Uterus (tissue), 3 donors: ENCODE measurements at regions not wholly inside any gene's neighbourhood (a gene's known extent, or its start where the extent isn't known, plus 50 kb on each side); places are given as distances from the start of the nearest gene placed in this dataset.
"Not testable (repeated sequence)": the region's sequence is repeated elsewhere in the genome, so short reads cannot be mapped to it uniquely, and the experiment has no call there.

Experiments used
- DNase-seq, 2 donors: peaks; one replicate each; pipeline ENCODE4 v3.0.0-alpha.2; 2019 to 2020
- H3K27ac ChIP-seq, 2 donors: fragments of 200-600 bp; sonication (generic); 1 replicate in 1 of 2; 2 replicates in 1 of 2; pipeline ENCODE4 v1.5.1; 2016 to 2018
- H3K27me3 ChIP-seq, 2 donors: fragments of 200-600 bp; sonication (generic); one replicate each; pipeline ENCODE4 v1.5.1; 2018 to 2019; ENCODE audit warnings: control low read depth in 1 of 2
- H3K36me3 ChIP-seq, 2 donors: fragments of 200-600 bp; sonication (generic); one replicate each; pipeline ENCODE4 v1.5.1; 2019; ENCODE audit warnings: control low read depth in 1 of 2
- H3K4me1 ChIP-seq, 2 donors: fragments of 200-600 bp; sonication (generic); one replicate each; pipeline ENCODE4 v1.5.1; 2018 to 2019; ENCODE audit warnings: control low read depth in 1 of 2
- H3K4me3 ChIP-seq, 2 donors: fragments of 200-600 bp; sonication (generic); 1 replicate in 1 of 2; 2 replicates in 1 of 2; pipeline ENCODE4 v1.5.1; 2018 to 2019; ENCODE audit warnings: mild to moderate bottlenecking in 1 of 2
- H3K9me3 ChIP-seq, 2 donors: fragments of 200-600 bp; sonication (generic); one replicate each; pipeline ENCODE4 v1.5.1; 2019; ENCODE audit warnings: control low read depth in 1 of 2
- CTCF ChIP-seq, 4 experiments: fragments of 200-600 bp in 2 of 4; fragments of 450-650 bp in 2 of 4; sonication (generic) in 2 of 4; IDR thresholded peaks; one replicate each; pipeline ENCODE4 v1.5.1; 2016 to 2019; ENCODE audit warnings: antibody characterized with exemption in 4 of 4, mild to moderate bottlenecking in 2 of 4, moderate library complexity in 1 of 4
- POLR2A ChIP-seq, 2 donors: fragments of 450-650 bp; IDR thresholded peaks; one replicate each; pipeline ENCODE4 v1.6.1; 2016; ENCODE audit warnings: antibody characterized with exemption in 2 of 2, mild to moderate bottlenecking in 1 of 2, moderate library complexity in 1 of 2
- intact Hi-C: fragments of 100-400 bp; cut with DNase I; formaldehyde crosslinking; loops from one replicate; pipeline ENCODE4 v1.15.1; 2023; ENCODE audit warnings: low total_unique reads
- donor health status: DM: yes; HTN: yes; CAD: no.

DNA sequence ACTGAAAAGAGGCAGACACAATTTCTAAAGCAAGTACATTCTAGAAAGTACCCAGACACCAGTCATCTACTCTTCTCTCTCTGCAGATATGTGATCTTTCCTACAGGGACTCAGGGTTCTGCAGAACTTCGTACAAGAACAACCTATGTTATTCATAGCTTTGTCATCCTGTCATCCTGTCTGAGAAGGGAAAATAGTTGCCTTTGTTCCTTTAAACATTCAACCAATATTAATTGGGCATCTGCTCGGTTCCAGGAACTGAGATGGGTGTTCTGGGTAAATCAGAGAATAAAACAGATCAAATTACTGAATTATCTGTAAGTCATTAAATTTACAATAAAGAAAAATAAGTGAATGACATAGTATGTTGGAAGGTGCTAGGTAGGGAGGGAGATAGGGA lies 504.9 kb downstream of the MATN1 start:
- DNase-seq: no peak
- intact Hi-C loops: no loop called here
- H3K4me3 ChIP-seq: no peak overlapping the region

DNA sequence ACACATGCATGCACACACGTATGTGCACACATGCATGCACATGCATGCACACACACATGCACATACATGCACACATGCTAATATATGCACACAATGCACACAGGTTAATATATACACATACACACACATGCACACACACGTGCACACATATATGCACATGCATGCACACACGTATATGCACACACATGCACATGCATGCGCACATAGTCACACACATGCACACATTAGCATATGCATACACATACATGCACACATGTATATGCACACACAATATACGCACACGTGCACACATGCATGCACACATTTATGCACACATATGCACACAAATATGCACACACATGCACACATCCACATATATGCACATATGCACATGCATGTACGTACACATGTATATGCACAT lies 506.8 kb downstream of the MATN1 start:
- Histone ChIP-seq H3K4me3 (no peak overlapping the region), H3K27ac (no peak overlapping the region), H3K4me1 (no peaks in the 10 kb centered on the region), H3K9me3 (no peaks in the 10 kb centered on the region), H3K27me3 (no peaks in the 10 kb centered on the region), H3K36me3 (no peaks in the 10 kb centered on the region)
- no peak for DNase-seq
- no peak for TF ChIP-seq CTCF (IDR thresholded peaks at IDR 0.05)
- TF ChIP-seq POLR2A (IDR thresholded peaks at IDR 0.05): no peak
- intact Hi-C loops: no loop called here

More for the DNA sequence above, 504.9 kb downstream of the MATN1 start:
- TF ChIP-seq POLR2A (IDR thresholded peaks at IDR 0.05) (no peak), CTCF (IDR thresholded peaks at IDR 0.05) (no peak)
- no peaks in the 10 kb centered on the region for H3K36me3 ChIP-seq
- no peaks in the 10 kb centered on the region for H3K27me3 ChIP-seq
- H3K9me3 ChIP-seq: no peaks in the 10 kb centered on the region
- no peaks in the 10 kb centered on the region for H3K4me1 ChIP-seq
- no peak overlapping the region for H3K27ac ChIP-seq

GRCh38 chr1:30213936-30214335 lies 509.4 kb downstream of the MATN1 start:
- Histone ChIP-seq H3K27me3 (no peaks in the 10 kb centered on the region), H3K4me1 (no peaks in the 10 kb centered on the region), H3K9me3 (no peaks in the 10 kb centered on the region), H3K4me3 (no peak overlapping the region), H3K27ac (no peak overlapping the region), H3K36me3 (no peaks in the 10 kb centered on the region)
- intact Hi-C loops: no loop called here
- TF ChIP-seq POLR2A (IDR thresholded peaks at IDR 0.05): no peak
- no peak for TF ChIP-seq CTCF (IDR thresholded peaks at IDR 0.05)
- DNase-seq: no peak

GRCh38 chr1:30207962-30208361 lies 515.4 kb downstream of the MATN1 start:
- H3K4me1 ChIP-seq, intact Hi-C loops, H3K27me3 ChIP-seq, DNase-seq, H3K36me3 ChIP-seq, H3K9me3 ChIP-seq, H3K4me3 ChIP-seq, H3K27ac ChIP-seq: not testable (repeated sequence)

- H3K36me3 ChIP-seq, intact Hi-C loops, H3K4me3 ChIP-seq, H3K27me3 ChIP-seq, H3K9me3 ChIP-seq, H3K4me1 ChIP-seq, DNase-seq, H3K27ac ChIP-seq: not testable (repeated sequence)
Observed at GRCh38 chr1:30206631-30207030, 516.8 kb downstream of the MATN1 start.

DNA sequence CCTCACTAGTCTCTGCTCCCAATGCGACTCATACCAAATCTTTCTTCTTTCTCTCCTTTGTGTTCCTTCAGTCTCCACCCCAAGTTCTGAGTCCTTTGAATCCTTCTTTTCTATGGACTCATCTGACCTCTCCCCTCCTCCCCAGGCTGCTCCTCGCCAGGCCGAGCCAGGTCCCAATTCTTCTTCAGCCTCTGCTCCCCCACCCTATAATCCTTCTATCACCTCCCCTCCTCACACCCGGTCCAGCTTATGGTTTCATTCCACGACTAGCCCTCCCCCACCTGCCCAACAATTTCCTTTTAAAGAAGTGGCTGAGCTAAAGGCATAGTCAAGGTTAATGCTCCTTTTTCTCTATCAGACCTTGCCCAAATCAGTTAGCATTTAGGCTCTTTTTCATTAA lies 518.5 kb downstream of the MATN1 start:
- H3K4me1 ChIP-seq, H3K27me3 ChIP-seq, H3K36me3 ChIP-seq, H3K27ac ChIP-seq, H3K9me3 ChIP-seq, intact Hi-C loops, DNase-seq, H3K4me3 ChIP-seq: not testable (repeated sequence)

DNA sequence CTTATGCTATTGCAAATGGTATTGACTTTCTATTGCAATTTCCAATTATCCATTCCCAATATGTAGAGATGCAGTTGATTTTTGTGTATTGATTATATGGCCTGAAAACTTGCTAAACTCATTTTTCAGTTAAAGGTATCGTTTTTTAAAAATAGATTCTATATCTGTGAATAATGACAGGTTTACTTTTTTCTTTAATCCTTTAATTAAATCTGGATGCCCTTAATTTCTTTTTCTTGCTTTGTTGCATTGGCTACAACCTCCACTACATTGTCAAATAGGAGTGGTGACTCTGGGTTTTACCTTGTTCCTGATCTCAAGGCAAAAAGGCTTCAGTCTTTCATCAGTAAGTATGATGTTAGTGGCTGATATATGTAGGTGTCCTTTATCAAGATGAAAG lies 522.4 kb downstream of the MATN1 start:
- intact Hi-C loops: no loop called here
- H3K9me3 ChIP-seq: no peaks in the 10 kb centered on the region
- H3K27ac ChIP-seq: no peak overlapping the region
- no peaks in the 10 kb centered on the region for H3K36me3 ChIP-seq
- H3K4me1 ChIP-seq: peaks cover 9 to 12% of the 10 kb centered on the region in 2 donors
- no peak overlapping the region for H3K4me3 ChIP-seq
- DNase-seq: no peak
- TF ChIP-seq CTCF (IDR thresholded peaks at IDR 0.05): no peak
- no peak for TF ChIP-seq POLR2A (IDR thresholded peaks at IDR 0.05)
- H3K27me3 ChIP-seq: no peaks in the 10 kb centered on the region
